HEK293 (cell line): ENCODE measurements at regions not wholly inside any gene's neighbourhood (a gene's known extent, or its start where the extent isn't known, plus 50 kb on each side); places are given as distances from the start of the nearest gene placed in this dataset.

Experiments used
- CTCF ChIA-PET: fragments of 350-600 bp; formaldehyde crosslinking; extraction: SDS; loops from one replicate; lab custom pipeline; 2021; ENCODE audit warnings: antibody characterized with exemption; lab: Yijun Ruan, JAX
- POLR2A ChIA-PET: fragments of 300-600 bp; formaldehyde crosslinking; extraction: SDS; loops from one replicate; lab custom pipeline; 2020; ENCODE audit warnings: antibody characterized with exemption, inconsistent platforms; lab: Yijun Ruan, JAX
- H3K27ac ChIP-seq: fragments of 200-500 bp; sonication (Bioruptor generic); 2 replicates; pipeline ENCODE4 v1.5.1; 2014; ENCODE audit warnings: low read depth, low read length, control low read depth, inconsistent platforms; ENCODE audit errors: extremely low read depth
- H3K36me3 ChIP-seq, 2 experiments: fragments of 200-500 bp in 1 of 2; sonication (Bioruptor generic) in 1 of 2; 1 replicate in 1 of 2; 2 replicates in 1 of 2; pipeline ENCODE4 v1.5.1; 2014 to 2017; ENCODE audit warnings: inconsistent platforms in 2 of 2, low read length in 2 of 2; ENCODE audit not compliant: control insufficient read depth in 2 of 2, insufficient read depth in 1 of 2
- H3K4me1 ChIP-seq: fragments of 200-500 bp; sonication (Bioruptor generic); 2 replicates; pipeline ENCODE4 v1.5.1; 2014; ENCODE audit warnings: mild to moderate bottlenecking, low read length, inconsistent platforms; ENCODE audit not compliant: control insufficient read depth, insufficient read depth
- H3K4me3 ChIP-seq: 2 replicates; pipeline ENCODE4 v1.5.1; 2011; ENCODE audit warnings: low read depth, mild to moderate bottlenecking, control low read depth, low read length, moderate library complexity
- H3K9me3 ChIP-seq: fragments of 200-500 bp; sonication (Bioruptor generic); 2 replicates; pipeline ENCODE4 v1.5.1; 2014; ENCODE audit warnings: low read depth, low read length, inconsistent platforms; ENCODE audit not compliant: control insufficient read depth, insufficient read depth
- BCL11A ChIP-seq: fragments of 450-650 bp; formaldehyde crosslinking; IDR thresholded peaks from 2 replicates; pipeline ENCODE4 v1.5.1; 2016; ENCODE audit warnings: low read depth, missing biosample characterization, missing genetic modification characterization
- HOXD13 ChIP-seq: sonication (generic); formaldehyde crosslinking; IDR thresholded peaks from 2 replicates; pipeline ENCODE4 v1.8.0; 2022; ENCODE audit warnings: missing genetic modification reagents, borderline replicate concordance
- KLF17 ChIP-seq: fragments of 450-650 bp; formaldehyde crosslinking; IDR thresholded peaks from 2 replicates; pipeline ENCODE4 v1.5.1; 2016; ENCODE audit warnings: missing biosample characterization, missing genetic modification characterization
- PRDM4 ChIP-seq: fragments of 450-650 bp; formaldehyde crosslinking; IDR thresholded peaks from 2 replicates; pipeline ENCODE4 v1.5.1; 2017; ENCODE audit warnings: missing biosample characterization, missing genetic modification characterization
- ZBTB21 ChIP-seq: fragments of 450-650 bp; formaldehyde crosslinking; IDR thresholded peaks from 2 replicates; pipeline ENCODE4 v1.5.1; 2017; ENCODE audit warnings: missing biosample characterization, missing genetic modification characterization
- ZFP37 ChIP-seq: fragments of 450-650 bp; formaldehyde crosslinking; IDR thresholded peaks from 2 replicates; pipeline ENCODE4 v1.5.1; 2016; ENCODE audit warnings: missing biosample characterization, missing genetic modification characterization
- ZNF24 ChIP-seq: fragments of 450-650 bp; formaldehyde crosslinking; IDR thresholded peaks from 2 replicates; pipeline ENCODE4 v1.5.1; 2016; ENCODE audit warnings: missing biosample characterization, missing genetic modification characterization
- ZNF266 ChIP-seq: fragments of 450-650 bp; formaldehyde crosslinking; IDR thresholded peaks from 2 replicates; pipeline ENCODE4 v1.5.1; 2016; ENCODE audit warnings: missing biosample characterization, missing genetic modification characterization, low read depth
- ZNF366 ChIP-seq: fragments of 450-650 bp; formaldehyde crosslinking; conservative IDR thresholded peaks from 2 replicates; pipeline ENCODE4 v1.5.1; 2016; ENCODE audit warnings: missing biosample characterization, missing genetic modification characterization
- ZNF37A ChIP-seq: fragments of 450-650 bp; IDR thresholded peaks from 2 replicates; pipeline ENCODE4 v1.5.1; 2018; ENCODE audit warnings: missing biosample characterization, missing genetic modification characterization
- ZNF391 ChIP-seq: fragments of 450-650 bp; formaldehyde crosslinking; IDR thresholded peaks from 2 replicates; pipeline ENCODE4 v1.5.1; 2016; ENCODE audit warnings: low read depth, missing biosample characterization, missing genetic modification characterization, borderline replicate concordance
- ZNF530 ChIP-seq: fragments of 450-650 bp; formaldehyde crosslinking; IDR thresholded peaks from 2 replicates; pipeline ENCODE4 v1.5.1; 2016; ENCODE audit warnings: low read depth, missing biosample characterization, missing genetic modification characterization
- ZNF549 ChIP-seq: fragments of 450-650 bp; IDR thresholded peaks from 2 replicates; pipeline ENCODE4 v1.5.1; 2018; ENCODE audit warnings: missing biosample characterization, missing genetic modification characterization, mild to moderate bottlenecking, inconsistent platforms, moderate library complexity
- ZNF623 ChIP-seq: fragments of 450-650 bp; formaldehyde crosslinking; IDR thresholded peaks from 2 replicates; pipeline ENCODE4 v1.5.1; 2016; ENCODE audit warnings: missing biosample characterization, missing genetic modification characterization
- ZNF624 ChIP-seq: fragments of 450-650 bp; formaldehyde crosslinking; IDR thresholded peaks from 2 replicates; pipeline ENCODE4 v1.5.1; 2017; ENCODE audit warnings: missing biosample characterization, missing genetic modification characterization
- ZNF707 ChIP-seq: fragments of 450-650 bp; formaldehyde crosslinking; IDR thresholded peaks from 2 replicates; pipeline ENCODE4 v1.5.1; 2016; ENCODE audit warnings: missing biosample characterization, missing genetic modification characterization
- ZSCAN16 ChIP-seq: fragments of 450-650 bp; formaldehyde crosslinking; IDR thresholded peaks from 2 replicates; pipeline ENCODE4 v1.5.1; 2016; ENCODE audit warnings: missing biosample characterization, missing genetic modification characterization
- TF ChIP-seq, protein P1 (sequence below): fragments of 450-650 bp; formaldehyde crosslinking; IDR thresholded peaks from 2 replicates; pipeline ENCODE4 v1.5.1; 2016; ENCODE audit warnings: missing biosample characterization, missing genetic modification characterization
- TF ChIP-seq, protein P2 (sequence below): fragments of 450-650 bp; formaldehyde crosslinking; IDR thresholded peaks from 2 replicates; pipeline ENCODE4 v1.5.1; 2016; ENCODE audit warnings: missing biosample characterization, missing genetic modification characterization
- TF ChIP-seq, protein P3 (sequence below): fragments of 450-650 bp; formaldehyde crosslinking; IDR thresholded peaks from 2 replicates; pipeline ENCODE4 v1.5.1; 2016; ENCODE audit warnings: missing biosample characterization, missing genetic modification characterization
- TF ChIP-seq, protein P4 (sequence below): fragments of 450-650 bp; formaldehyde crosslinking; IDR thresholded peaks from 2 replicates; pipeline ENCODE4 v1.5.1; 2016; ENCODE audit warnings: missing biosample characterization, missing genetic modification characterization
- TF ChIP-seq, protein P5 (sequence below): fragments of 450-650 bp; formaldehyde crosslinking; IDR thresholded peaks from 2 replicates; pipeline ENCODE4 v1.5.1; 2016; ENCODE audit warnings: missing biosample characterization, missing genetic modification characterization
- TF ChIP-seq, protein P6 (sequence below): fragments of 450-650 bp; formaldehyde crosslinking; IDR thresholded peaks from 2 replicates; pipeline ENCODE4 v1.5.1; 2017; ENCODE audit warnings: missing biosample characterization, missing genetic modification characterization

GRCh38 chr2:60140185-60140584, 413.3 kb downstream of the BCL11A start (continued):
- TF ChIP-seq ZFP37 (tag by site-specific recombination) (no peak), ZSCAN16 (tag by site-specific recombination) (no peak), HOXD13 (CRISPR knock-in tag) (no peak), ZNF623 (no peak), KLF17 (tag by site-specific recombination) (no peak), ZNF391 (tag by site-specific recombination) (no peak), ZNF366 (tag by site-specific recombination) (no peak)
- TF ChIP-seq, protein P1, sequence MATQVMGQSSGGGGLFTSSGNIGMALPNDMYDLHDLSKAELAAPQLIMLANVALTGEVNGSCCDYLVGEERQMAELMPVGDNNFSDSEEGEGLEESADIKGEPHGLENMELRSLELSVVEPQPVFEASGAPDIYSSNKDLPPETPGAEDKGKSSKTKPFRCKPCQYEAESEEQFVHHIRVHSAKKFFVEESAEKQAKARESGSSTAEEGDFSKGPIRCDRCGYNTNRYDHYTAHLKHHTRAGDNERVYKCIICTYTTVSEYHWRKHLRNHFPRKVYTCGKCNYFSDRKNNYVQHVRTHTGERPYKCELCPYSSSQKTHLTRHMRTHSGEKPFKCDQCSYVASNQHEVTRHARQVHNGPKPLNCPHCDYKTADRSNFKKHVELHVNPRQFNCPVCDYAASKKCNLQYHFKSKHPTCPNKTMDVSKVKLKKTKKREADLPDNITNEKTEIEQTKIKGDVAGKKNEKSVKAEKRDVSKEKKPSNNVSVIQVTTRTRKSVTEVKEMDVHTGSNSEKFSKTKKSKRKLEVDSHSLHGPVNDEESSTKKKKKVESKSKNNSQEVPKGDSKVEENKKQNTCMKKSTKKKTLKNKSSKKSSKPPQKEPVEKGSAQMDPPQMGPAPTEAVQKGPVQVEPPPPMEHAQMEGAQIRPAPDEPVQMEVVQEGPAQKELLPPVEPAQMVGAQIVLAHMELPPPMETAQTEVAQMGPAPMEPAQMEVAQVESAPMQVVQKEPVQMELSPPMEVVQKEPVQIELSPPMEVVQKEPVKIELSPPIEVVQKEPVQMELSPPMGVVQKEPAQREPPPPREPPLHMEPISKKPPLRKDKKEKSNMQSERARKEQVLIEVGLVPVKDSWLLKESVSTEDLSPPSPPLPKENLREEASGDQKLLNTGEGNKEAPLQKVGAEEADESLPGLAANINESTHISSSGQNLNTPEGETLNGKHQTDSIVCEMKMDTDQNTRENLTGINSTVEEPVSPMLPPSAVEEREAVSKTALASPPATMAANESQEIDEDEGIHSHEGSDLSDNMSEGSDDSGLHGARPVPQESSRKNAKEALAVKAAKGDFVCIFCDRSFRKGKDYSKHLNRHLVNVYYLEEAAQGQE (tag by site-specific recombination) = no peak
- TF ChIP-seq, protein P2, sequence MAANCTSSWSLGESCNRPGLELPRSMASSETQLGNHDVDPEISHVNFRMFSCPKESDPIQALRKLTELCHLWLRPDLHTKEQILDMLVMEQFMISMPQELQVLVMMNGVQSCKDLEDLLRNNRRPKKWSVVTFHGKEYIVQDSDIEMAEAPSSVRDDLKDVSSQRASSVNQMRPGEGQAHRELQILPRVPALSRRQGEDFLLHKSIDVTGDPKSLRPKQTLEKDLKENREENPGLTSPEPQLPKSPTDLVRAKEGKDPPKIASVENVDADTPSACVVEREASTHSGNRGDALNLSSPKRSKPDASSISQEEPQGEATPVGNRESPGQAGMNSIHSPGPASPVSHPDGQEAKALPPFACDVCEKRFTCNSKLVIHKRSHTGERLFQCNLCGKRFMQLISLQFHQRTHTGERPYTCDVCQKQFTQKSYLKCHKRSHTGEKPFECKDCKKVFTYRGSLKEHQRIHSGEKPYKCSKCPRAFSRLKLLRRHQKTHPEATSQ (tag by site-specific recombination) = no peak
- TF ChIP-seq, protein P3, sequence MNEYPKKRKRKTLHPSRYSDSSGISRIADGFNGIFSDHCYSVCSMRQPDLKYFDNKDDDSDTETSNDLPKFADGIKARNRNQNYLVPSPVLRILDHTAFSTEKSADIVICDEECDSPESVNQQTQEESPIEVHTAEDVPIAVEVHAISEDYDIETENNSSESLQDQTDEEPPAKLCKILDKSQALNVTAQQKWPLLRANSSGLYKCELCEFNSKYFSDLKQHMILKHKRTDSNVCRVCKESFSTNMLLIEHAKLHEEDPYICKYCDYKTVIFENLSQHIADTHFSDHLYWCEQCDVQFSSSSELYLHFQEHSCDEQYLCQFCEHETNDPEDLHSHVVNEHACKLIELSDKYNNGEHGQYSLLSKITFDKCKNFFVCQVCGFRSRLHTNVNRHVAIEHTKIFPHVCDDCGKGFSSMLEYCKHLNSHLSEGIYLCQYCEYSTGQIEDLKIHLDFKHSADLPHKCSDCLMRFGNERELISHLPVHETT (tag by site-specific recombination) = no peak
- TF ChIP-seq, all 188 proteins: peak for 0

- POLR2A ChIA-PET = no interaction called here
- CTCF ChIA-PET = no interaction called here
- TF ChIP-seq, protein P4, sequence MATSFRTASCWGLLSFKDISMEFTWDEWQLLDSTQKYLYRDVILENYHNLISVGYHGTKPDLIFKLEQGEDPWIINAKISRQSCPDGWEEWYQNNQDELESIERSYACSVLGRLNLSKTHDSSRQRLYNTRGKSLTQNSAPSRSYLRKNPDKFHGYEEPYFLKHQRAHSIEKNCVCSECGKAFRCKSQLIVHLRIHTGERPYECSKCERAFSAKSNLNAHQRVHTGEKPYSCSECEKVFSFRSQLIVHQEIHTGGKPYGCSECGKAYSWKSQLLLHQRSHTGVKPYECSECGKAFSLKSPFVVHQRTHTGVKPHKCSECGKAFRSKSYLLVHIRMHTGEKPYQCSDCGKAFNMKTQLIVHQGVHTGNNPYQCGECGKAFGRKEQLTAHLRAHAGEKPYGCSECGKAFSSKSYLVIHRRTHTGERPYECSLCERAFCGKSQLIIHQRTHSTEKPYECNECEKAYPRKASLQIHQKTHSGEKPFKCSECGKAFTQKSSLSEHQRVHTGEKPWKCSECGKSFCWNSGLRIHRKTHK (tag by site-specific recombination) = no peak
- TF ChIP-seq, protein P5, sequence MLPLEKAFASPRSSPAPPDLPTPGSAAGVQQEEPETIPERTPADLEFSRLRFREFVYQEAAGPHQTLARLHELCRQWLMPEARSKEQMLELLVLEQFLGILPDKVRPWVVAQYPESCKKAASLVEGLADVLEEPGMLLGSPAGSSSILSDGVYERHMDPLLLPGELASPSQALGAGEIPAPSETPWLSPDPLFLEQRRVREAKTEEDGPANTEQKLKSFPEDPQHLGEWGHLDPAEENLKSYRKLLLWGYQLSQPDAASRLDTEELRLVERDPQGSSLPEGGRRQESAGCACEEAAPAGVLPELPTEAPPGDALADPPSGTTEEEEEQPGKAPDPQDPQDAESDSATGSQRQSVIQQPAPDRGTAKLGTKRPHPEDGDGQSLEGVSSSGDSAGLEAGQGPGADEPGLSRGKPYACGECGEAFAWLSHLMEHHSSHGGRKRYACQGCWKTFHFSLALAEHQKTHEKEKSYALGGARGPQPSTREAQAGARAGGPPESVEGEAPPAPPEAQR (tag by site-specific recombination) = no peak
- TF ChIP-seq ZNF707 (no peak), ZNF549 (tag by site-specific recombination) (no peak), ZNF266 (tag by site-specific recombination) (no peak), PRDM4 (no peak), ZNF24 (tag by site-specific recombination) (no peak), ZNF624 (tag by site-specific recombination) (no peak), BCL11A (tag by site-specific recombination) (no peak), ZBTB21 (tag by site-specific recombination) (no peak), ZNF37A (no peak), ZNF530 (no peak)
- TF ChIP-seq, protein P6, sequence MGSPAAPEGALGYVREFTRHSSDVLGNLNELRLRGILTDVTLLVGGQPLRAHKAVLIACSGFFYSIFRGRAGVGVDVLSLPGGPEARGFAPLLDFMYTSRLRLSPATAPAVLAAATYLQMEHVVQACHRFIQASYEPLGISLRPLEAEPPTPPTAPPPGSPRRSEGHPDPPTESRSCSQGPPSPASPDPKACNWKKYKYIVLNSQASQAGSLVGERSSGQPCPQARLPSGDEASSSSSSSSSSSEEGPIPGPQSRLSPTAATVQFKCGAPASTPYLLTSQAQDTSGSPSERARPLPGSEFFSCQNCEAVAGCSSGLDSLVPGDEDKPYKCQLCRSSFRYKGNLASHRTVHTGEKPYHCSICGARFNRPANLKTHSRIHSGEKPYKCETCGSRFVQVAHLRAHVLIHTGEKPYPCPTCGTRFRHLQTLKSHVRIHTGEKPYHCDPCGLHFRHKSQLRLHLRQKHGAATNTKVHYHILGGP (tag by site-specific recombination) = no peak
These were observed 416.5 kb downstream of the BCL11A start for GRCh38 chr2:60136913-60137312.

More at GRCh38 chr2:60136913-60137312, 416.5 kb downstream of the BCL11A start:
- Histone ChIP-seq H3K9me3 (no peaks in the 10 kb centered on the region), H3K27ac (no peak overlapping the region), H3K4me3 (no peak overlapping the region), H3K4me1 (no peaks in the 10 kb centered on the region), H3K36me3 (no peaks in the 10 kb centered on the region)
